Neural progenitor cell (in vitro differentiated cells): ENCODE measurements at regions not wholly inside any gene's neighbourhood (a gene's known extent, or its start where the extent isn't known, plus 50 kb on each side); places are given as distances from the start of the nearest gene placed in this dataset.
A peak's percentile ranks its signal among the peaks of the same experiment; 100 is the strongest.

Source experiments
- DNase-seq: peaks from one replicate; pipeline ENCODE4 v3.0.0-alpha.2; 2016; ENCODE audit warnings: low spot score
- H2AFZ ChIP-seq: fragments of 200-600 bp; sonication (generic); replicated peaks from 2 replicates; pipeline ENCODE4 v1.6.1; 2016; ENCODE audit warnings: antibody characterized with exemption
- H3F3A ChIP-seq: fragments of 200-600 bp; sonication (generic); 2 replicates; pipeline ENCODE4 v1.6.1; 2016; ENCODE audit warnings: antibody characterized with exemption, low read depth
- H3K27ac ChIP-seq: fragments of 200-600 bp; sonication (generic); 2 replicates; pipeline ENCODE4 v1.5.1; 2016; ENCODE audit warnings: mild to moderate bottlenecking
- H3K27me3 ChIP-seq: fragments of 200-600 bp; sonication (generic); 2 replicates; pipeline ENCODE4 v1.6.1; 2016; ENCODE audit warnings: mild to moderate bottlenecking, moderate library complexity
- H3K36me3 ChIP-seq: fragments of 200-600 bp; sonication (generic); 2 replicates; pipeline ENCODE4 v1.5.1; 2016
- H3K4me1 ChIP-seq: fragments of 200-600 bp; sonication (generic); 2 replicates; pipeline ENCODE4 v1.6.1; 2016; ENCODE audit warnings: mixed run types
- H3K4me2 ChIP-seq: fragments of 200-600 bp; sonication (generic); 2 replicates; pipeline ENCODE4 v1.6.1; 2016
- H3K4me3 ChIP-seq: fragments of 200-600 bp; sonication (generic); 2 replicates; pipeline ENCODE4 v1.5.1; 2016
- H3K79me2 ChIP-seq: fragments of 200-600 bp; sonication (generic); 2 replicates; pipeline ENCODE4 v1.6.1; 2016; ENCODE audit warnings: low read depth
- H3K9ac ChIP-seq: fragments of 200-600 bp; sonication (generic); 2 replicates; pipeline ENCODE4 v1.6.1; 2016
- H3K9me3 ChIP-seq: fragments of 200-600 bp; sonication (generic); 2 replicates; pipeline ENCODE4 v1.5.1; 2016; ENCODE audit warnings: low read depth
- H4K20me1 ChIP-seq: fragments of 200-600 bp; sonication (generic); 2 replicates; pipeline ENCODE4 v1.6.1; 2016; ENCODE audit warnings: low read depth
- H3K27ac Mint-ChIP-seq: 3 replicates; pipeline ENCODE4 v1.8.0; 2021; ENCODE audit warnings: mixed read lengths
- H3K27me3 Mint-ChIP-seq: 2 replicates; pipeline ENCODE4 v1.8.0; 2022; ENCODE audit warnings: low read depth, mild to moderate bottlenecking, inconsistent platforms, moderate library complexity, mixed read lengths; ENCODE audit not compliant: insufficient read depth
- H3K36me3 Mint-ChIP-seq: 3 replicates; pipeline ENCODE4 v1.8.0; 2021; ENCODE audit warnings: mixed read lengths
- H3K4me1 Mint-ChIP-seq: 3 replicates; pipeline ENCODE4 v1.8.0; 2021; ENCODE audit warnings: mixed read lengths
- H3K4me3 Mint-ChIP-seq: 3 replicates; pipeline ENCODE4 v1.8.0; 2021; ENCODE audit warnings: mild to moderate bottlenecking, moderate library complexity, mixed read lengths
- H3K9me3 Mint-ChIP-seq: 3 replicates; pipeline ENCODE4 v1.8.0; 2020; ENCODE audit warnings: mixed read lengths
- CTCF ChIP-seq: fragments of 200-600 bp; sonication (generic); IDR thresholded peaks from 2 replicates; pipeline ENCODE4 v1.5.1; 2017; ENCODE audit warnings: antibody characterized with exemption, mild to moderate bottlenecking
- EZH2 ChIP-seq: fragments of 200-600 bp; sonication (generic); IDR thresholded peaks from 2 replicates; pipeline ENCODE4 v1.6.1; 2017; ENCODE audit warnings: antibody characterized with exemption, mild to moderate bottlenecking, moderate library complexity
- EZH2phosphoT487 ChIP-seq: fragments of 200-600 bp; sonication (generic); IDR thresholded peaks from 2 replicates; pipeline ENCODE4 v1.6.1; 2017; ENCODE audit warnings: antibody characterized with exemption

GRCh38 chr18:73006331-73006730, 138.5 kb upstream of the NETO1 start:
- Histone ChIP-seq H2AFZ (no peak overlapping the region), H3K27ac (no peak overlapping the region), H3K4me3 (no peak overlapping the region), H3K27me3 (no peaks in the 10 kb centered on the region), H3K79me2 (no peaks in the 10 kb centered on the region), H3K36me3 (no peaks in the 10 kb centered on the region), H3K9ac (peak overlapping the region; percentile 9), H3K4me2 (no peak overlapping the region), H4K20me1 (no peaks in the 10 kb centered on the region), H3F3A (no peaks in the 10 kb centered on the region), H3K9me3 (no peaks in the 10 kb centered on the region), H3K4me1 (peaks cover 5% of the 10 kb centered on the region)
- Mint-ChIP-seq H3K27ac (no peak overlapping the region), H3K27me3 (no peaks in the 10 kb centered on the region), H3K36me3 (no peaks in the 10 kb centered on the region), H3K4me1 (no peaks in the 10 kb centered on the region), H3K4me3 (no peak overlapping the region), H3K9me3 (no peaks in the 10 kb centered on the region)
- no peak for DNase-seq
- TF ChIP-seq CTCF: no peak
- TF ChIP-seq EZH2phosphoT487: no peak
- TF ChIP-seq EZH2: no peak

- Mint-ChIP-seq H3K27me3 (no peaks in the 10 kb centered on the region), H3K36me3 (no peaks in the 10 kb centered on the region), H3K9me3 (no peaks in the 10 kb centered on the region), H3K4me1 (no peaks in the 10 kb centered on the region), H3K4me3 (no peak overlapping the region), H3K27ac (no peak overlapping the region)
- Histone ChIP-seq H3K27ac (no peak overlapping the region), H3K4me1 (peaks cover 5% of the 10 kb centered on the region), H4K20me1 (no peaks in the 10 kb centered on the region), H3K4me2 (no peak overlapping the region), H3K36me3 (no peaks in the 10 kb centered on the region), H3K27me3 (no peaks in the 10 kb centered on the region), H2AFZ (no peak overlapping the region), H3K9ac (no peak overlapping the region), H3K4me3 (no peak overlapping the region), H3F3A (no peaks in the 10 kb centered on the region), H3K9me3 (no peaks in the 10 kb centered on the region), H3K79me2 (no peaks in the 10 kb centered on the region)
- TF ChIP-seq EZH2 (no peak), EZH2phosphoT487 (no peak), CTCF (no peak)
- DNase-seq: no peak
Observed at GRCh38 chr18:73004260-73004659, 136.5 kb upstream of the NETO1 start.

DNA sequence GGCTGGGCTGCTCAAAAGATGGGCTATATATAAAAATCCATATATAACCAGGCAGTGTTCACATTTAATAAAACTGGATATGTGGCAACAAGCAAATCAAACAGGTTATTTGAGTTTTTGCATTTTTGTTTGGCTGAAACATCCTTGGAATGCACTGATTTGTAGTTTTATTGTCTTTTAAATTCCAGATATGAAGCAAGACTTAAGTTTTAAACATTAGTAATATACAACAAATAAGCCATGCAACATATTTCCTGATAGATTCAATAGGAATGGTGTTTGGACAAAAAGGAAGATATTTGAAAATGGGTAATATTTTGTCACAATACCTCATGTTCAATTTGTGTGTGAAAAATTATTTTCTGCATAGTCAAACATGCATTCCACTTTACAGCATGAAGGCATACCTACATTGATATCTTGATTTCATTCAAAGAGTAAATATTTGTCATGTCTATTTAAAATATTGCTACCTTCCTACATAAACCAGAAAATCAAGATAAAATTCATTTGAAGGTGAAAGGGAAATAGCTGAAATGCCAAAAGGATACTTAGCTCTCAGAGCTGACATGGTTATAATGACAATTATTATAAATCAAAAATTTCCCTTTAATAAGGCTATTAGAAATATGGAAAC, 132.3 kb upstream of the NETO1 start:
- no peaks in the 10 kb centered on the region for H3K36me3 ChIP-seq
- TF ChIP-seq EZH2 (no peak), CTCF (no peak), EZH2phosphoT487 (no peak)
- no peaks in the 10 kb centered on the region for H3K79me2 ChIP-seq
- H4K20me1 ChIP-seq: no peaks in the 10 kb centered on the region
- H3K9me3 ChIP-seq: no peaks in the 10 kb centered on the region
- H3K4me3 Mint-ChIP-seq: no peak overlapping the region
- H3F3A ChIP-seq: no peaks in the 10 kb centered on the region
- no peak overlapping the region for H3K27ac Mint-ChIP-seq
- H3K27ac ChIP-seq: no peak overlapping the region
- H3K36me3 Mint-ChIP-seq: no peaks in the 10 kb centered on the region
- H3K9me3 Mint-ChIP-seq: no peaks in the 10 kb centered on the region
- no peak for DNase-seq
- H3K4me3 ChIP-seq: no peak overlapping the region
- no peak overlapping the region for H3K9ac ChIP-seq
- H3K27me3 Mint-ChIP-seq: no peaks in the 10 kb centered on the region
- no peak overlapping the region for H2AFZ ChIP-seq
- H3K27me3 ChIP-seq: no peaks in the 10 kb centered on the region
- H3K4me2 ChIP-seq: no peak overlapping the region
- H3K4me1 ChIP-seq: no peaks in the 10 kb centered on the region
- no peaks in the 10 kb centered on the region for H3K4me1 Mint-ChIP-seq
